ENCODE measurements at regions not wholly inside any gene's neighbourhood (a gene's known extent, or its start where the extent isn't known, plus 50 kb on each side); places are given as distances from the start of the nearest gene placed in this dataset.

DNA sequence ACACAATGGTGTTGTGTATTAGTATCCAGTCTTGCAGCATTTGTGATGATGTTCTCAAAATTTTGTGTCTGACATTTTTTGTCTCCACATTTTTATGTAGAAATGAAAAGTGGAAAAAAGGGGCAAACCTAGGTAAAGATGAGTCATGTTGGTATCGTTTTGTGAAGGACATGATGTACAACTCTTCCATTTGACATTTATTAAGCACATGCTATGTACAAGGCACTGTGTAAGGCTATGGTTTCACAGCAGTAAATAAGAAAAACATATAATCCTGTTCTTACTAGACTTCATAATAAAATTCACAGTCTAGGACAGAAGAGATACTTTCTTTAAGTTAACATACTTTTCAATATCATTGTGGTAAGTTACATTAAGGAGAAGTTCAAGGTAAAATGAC lies 143.5 kb upstream of the CNTN4 start:
- Mint-ChIP-seq H3K36me3 (ENCODE audit: unreplicated experiment) (no peaks in the 10 kb centered on the region), H3K27me3 (ENCODE audit: unreplicated experiment) (peaks cover 2% of the 10 kb centered on the region), H3K27ac (ENCODE audit: unreplicated experiment) (no peak overlapping the region), H3K4me3 (ENCODE audit: unreplicated experiment) (no peak overlapping the region), H3K4me1 (ENCODE audit: low read depth, unreplicated experiment) (peaks cover 2% of the 10 kb centered on the region), H3K9me3 (ENCODE audit: unreplicated experiment) (no peaks in the 10 kb centered on the region)
- TF ChIP-seq, protein P1, sequence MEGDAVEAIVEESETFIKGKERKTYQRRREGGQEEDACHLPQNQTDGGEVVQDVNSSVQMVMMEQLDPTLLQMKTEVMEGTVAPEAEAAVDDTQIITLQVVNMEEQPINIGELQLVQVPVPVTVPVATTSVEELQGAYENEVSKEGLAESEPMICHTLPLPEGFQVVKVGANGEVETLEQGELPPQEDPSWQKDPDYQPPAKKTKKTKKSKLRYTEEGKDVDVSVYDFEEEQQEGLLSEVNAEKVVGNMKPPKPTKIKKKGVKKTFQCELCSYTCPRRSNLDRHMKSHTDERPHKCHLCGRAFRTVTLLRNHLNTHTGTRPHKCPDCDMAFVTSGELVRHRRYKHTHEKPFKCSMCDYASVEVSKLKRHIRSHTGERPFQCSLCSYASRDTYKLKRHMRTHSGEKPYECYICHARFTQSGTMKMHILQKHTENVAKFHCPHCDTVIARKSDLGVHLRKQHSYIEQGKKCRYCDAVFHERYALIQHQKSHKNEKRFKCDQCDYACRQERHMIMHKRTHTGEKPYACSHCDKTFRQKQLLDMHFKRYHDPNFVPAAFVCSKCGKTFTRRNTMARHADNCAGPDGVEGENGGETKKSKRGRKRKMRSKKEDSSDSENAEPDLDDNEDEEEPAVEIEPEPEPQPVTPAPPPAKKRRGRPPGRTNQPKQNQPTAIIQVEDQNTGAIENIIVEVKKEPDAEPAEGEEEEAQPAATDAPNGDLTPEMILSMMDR (IDR thresholded peaks at IDR 0.05; ENCODE audit: partially characterized antibody, unreplicated experiment), result no peak
- no peak for DNase-seq

DNA sequence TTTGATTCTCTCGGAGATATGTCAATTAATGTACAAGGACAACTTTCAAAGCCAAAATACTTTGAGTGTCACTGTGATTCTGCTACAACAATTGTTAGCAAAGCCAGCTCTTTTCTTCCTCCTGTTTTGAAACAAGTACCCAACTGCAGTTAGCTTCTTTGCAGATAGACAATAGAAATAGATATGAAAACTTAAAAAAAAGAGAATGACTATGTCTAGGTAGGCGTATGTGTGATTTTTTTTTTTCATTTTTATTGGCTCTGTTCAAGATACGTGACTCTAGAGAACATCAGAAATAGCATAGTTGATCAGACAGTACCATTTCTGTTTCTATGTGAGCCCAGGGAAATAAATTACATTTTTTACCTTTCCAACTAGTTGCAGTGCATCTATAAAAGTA lies 142.9 kb upstream of the CNTN4 start:
- peaks cover 2% of the 10 kb centered on the region for H3K4me1 Mint-ChIP-seq (ENCODE audit: low read depth, unreplicated experiment)
- H3K9me3 Mint-ChIP-seq (ENCODE audit: unreplicated experiment), result no peaks in the 10 kb centered on the region
- no peak overlapping the region for H3K27ac Mint-ChIP-seq (ENCODE audit: unreplicated experiment)
- no peak for DNase-seq
- TF ChIP-seq, protein P1 (IDR thresholded peaks at IDR 0.05; ENCODE audit: partially characterized antibody, unreplicated experiment), result no peak
- H3K27me3 Mint-ChIP-seq (ENCODE audit: unreplicated experiment), result peaks cover 2% of the 10 kb centered on the region
- H3K36me3 Mint-ChIP-seq (ENCODE audit: unreplicated experiment), result no peaks in the 10 kb centered on the region
- no peak overlapping the region for H3K4me3 Mint-ChIP-seq (ENCODE audit: unreplicated experiment)

DNA sequence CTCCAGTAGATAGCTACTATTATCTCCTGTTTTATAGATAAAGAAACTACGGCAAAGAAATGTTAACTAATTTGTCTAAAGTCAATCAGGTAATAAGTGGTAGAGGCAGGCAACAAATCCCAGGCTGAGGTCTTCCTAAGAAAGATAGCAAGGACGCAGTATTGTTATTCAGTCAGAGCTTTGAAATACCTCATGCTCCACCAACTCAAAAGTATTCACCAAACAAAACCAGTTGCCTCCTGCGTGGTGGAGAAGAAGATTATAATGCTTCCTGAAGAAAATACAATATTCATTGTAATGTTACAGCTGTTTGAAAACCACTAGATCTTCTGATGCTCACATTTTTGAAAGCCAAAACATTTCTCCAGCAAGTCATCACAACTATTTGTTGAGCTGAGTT lies 138.2 kb upstream of the CNTN4 start:
- Mint-ChIP-seq H3K9me3 (ENCODE audit: unreplicated experiment) (no peaks in the 10 kb centered on the region), H3K36me3 (ENCODE audit: unreplicated experiment) (no peaks in the 10 kb centered on the region), H3K4me1 (ENCODE audit: low read depth, unreplicated experiment) (no peaks in the 10 kb centered on the region), H3K27ac (ENCODE audit: unreplicated experiment) (no peak overlapping the region), H3K27me3 (ENCODE audit: unreplicated experiment) (no peaks in the 10 kb centered on the region), H3K4me3 (ENCODE audit: unreplicated experiment) (no peak overlapping the region)
- DNase-seq, result no peak
- TF ChIP-seq, protein P1 (IDR thresholded peaks at IDR 0.05; ENCODE audit: partially characterized antibody, unreplicated experiment), result no peak

DNA sequence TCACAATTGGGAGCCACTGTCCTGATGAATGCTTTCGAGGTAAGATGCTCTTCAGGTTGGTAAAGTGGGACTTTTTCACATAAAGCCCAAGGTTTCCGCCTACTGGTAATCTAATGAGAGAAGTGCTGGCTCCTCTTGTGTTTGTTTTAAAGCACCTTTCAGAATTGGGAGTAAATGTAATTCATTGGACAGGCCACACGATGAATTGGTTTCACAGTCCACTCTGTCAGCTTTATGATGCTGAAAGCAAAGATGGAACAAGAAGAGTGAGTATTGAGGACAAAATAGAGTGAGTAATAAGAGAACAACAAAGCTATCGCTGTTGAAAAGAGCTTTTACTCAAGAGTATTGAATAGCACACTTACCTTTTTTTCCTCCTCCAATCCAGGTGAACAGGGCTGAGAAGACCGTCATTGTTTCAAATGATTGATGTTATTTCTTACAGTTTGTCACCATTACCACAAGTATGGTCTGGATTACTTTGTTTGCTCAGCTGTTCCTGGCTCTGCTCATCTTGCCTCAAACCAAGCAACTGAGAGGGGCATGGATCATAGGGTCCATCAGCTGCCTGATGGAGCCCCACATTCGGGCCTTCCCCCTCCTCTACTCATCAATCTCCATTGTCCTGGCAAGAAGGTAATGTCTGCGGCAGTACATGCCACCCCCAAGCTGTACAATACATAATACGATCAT lies 136.1 kb upstream of the CNTN4 start:
- Mint-ChIP-seq H3K9me3 (ENCODE audit: unreplicated experiment) (no peaks in the 10 kb centered on the region), H3K4me1 (ENCODE audit: low read depth, unreplicated experiment) (no peaks in the 10 kb centered on the region), H3K27me3 (ENCODE audit: unreplicated experiment) (no peaks in the 10 kb centered on the region), H3K4me3 (ENCODE audit: unreplicated experiment) (no peak overlapping the region), H3K27ac (ENCODE audit: unreplicated experiment) (no peak overlapping the region), H3K36me3 (ENCODE audit: unreplicated experiment) (no peaks in the 10 kb centered on the region)
- DNase-seq, result no peak
- TF ChIP-seq, protein P1 (IDR thresholded peaks at IDR 0.05; ENCODE audit: partially characterized antibody, unreplicated experiment), result no peak

DNA sequence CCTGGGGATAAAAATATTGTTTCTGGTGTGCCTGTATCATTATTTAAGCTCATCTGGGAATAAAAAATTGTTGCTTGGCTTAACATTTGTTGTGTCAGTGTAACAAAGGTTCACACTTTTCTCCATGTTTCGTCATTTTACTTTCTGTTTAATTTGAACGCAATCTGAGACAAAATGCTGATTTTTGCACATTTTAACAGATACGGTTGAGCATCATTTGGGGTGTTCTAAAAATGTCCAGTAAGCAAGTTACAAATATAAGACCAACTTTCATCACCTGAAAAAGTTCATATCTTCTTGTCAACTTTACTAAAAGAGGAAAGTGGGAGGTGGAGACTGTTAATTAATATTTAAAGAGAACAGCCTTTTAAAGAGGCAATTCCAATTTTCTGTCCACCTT lies 134.8 kb upstream of the CNTN4 start:
- H3K27me3 Mint-ChIP-seq (ENCODE audit: unreplicated experiment), result no peaks in the 10 kb centered on the region
- TF ChIP-seq, protein P1 (IDR thresholded peaks at IDR 0.05; ENCODE audit: partially characterized antibody, unreplicated experiment), result no peak
- H3K4me3 Mint-ChIP-seq (ENCODE audit: unreplicated experiment), result no peak overlapping the region
- H3K4me1 Mint-ChIP-seq (ENCODE audit: low read depth, unreplicated experiment), result no peaks in the 10 kb centered on the region
- DNase-seq, result no peak
- no peaks in the 10 kb centered on the region for H3K9me3 Mint-ChIP-seq (ENCODE audit: unreplicated experiment)
- no peaks in the 10 kb centered on the region for H3K36me3 Mint-ChIP-seq (ENCODE audit: unreplicated experiment)
- H3K27ac Mint-ChIP-seq (ENCODE audit: unreplicated experiment), result no peak overlapping the region

All from glutamatergic neuron (in vitro differentiated cells).